SK-N-MC (cell line): ENCODE measurements at regions not wholly inside any gene's neighbourhood (a gene's known extent, or its start where the extent isn't known, plus 50 kb on each side); places are given as distances from the start of the nearest gene placed in this dataset.

ENCODE experiments used
- EZH2 ChIP-seq: fragments of 200-600 bp; sonication (generic); IDR thresholded peaks from one replicate; pipeline ENCODE4 v1.6.1; 2017; ENCODE audit warnings: antibody characterized with exemption
- FOXP2 ChIP-seq: optimal IDR thresholded peaks from 2 replicates; pipeline ENCODE3; 2011; ENCODE audit warnings: mild to moderate bottlenecking, moderate library complexity; ENCODE audit not compliant: insufficient read depth; ENCODE audit errors: extremely low read length, control extremely low read depth
- POLR2AphosphoS5 ChIP-seq: IDR thresholded peaks from 2 replicates; pipeline ENCODE4 v1.6.1; 2012; ENCODE audit warnings: mild to moderate bottlenecking, low read depth, low read length, borderline replicate concordance

DNA sequence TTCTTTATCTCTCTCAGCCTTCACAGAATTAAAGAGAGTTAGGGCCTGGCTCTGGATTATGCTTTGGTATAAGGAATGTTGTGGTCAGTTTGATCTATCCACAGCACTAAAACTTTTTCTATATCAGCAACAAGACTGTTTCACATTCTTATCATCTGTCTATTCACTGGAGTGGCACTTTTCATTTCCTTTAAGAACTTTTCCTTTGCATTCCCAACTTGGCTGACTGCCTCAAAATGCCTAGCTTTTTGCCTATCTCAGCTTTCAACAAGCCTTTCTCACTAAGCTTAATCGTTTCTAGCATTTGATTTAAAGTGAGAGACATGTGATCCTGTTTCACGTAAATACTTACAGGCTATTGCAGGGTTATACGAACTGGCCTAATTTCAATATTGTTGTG is 471.8 kb downstream of the GBE1 start:
- TF ChIP-seq POLR2AphosphoS5: no peak
- no peak for TF ChIP-seq EZH2
- no peak for TF ChIP-seq FOXP2
